ENCODE measurements at regions not wholly inside any gene's neighbourhood (a gene's known extent, or its start where the extent isn't known, plus 50 kb on each side); places are given as distances from the start of the nearest gene placed in this dataset.

DNA sequence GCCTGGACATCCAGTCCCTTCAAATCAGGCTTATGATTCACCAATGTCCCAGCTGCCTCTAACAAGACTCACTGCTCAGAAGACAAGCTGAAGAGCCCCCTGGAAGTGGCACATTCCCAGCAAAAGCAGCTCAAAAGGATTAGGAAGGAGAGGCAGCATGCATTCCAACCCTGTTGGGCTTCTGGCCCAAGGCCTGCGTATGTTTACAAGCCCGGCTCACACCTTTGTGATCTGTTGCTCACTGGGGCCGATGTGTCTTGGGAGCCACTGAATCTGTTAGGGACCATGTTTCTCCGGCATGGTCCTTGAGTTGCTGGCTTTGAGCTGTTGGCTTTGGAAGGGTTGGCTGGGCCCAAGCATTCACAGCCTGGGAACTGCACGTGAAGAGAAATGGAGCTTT is 81.2 kb upstream of the C1orf174 start:
- no peak for TF ChIP-seq EZH2phosphoT487 (IDR thresholded peaks at IDR 0.05; ENCODE audit: borderline replicate concordance, low read length)
- TF ChIP-seq, protein P1, sequence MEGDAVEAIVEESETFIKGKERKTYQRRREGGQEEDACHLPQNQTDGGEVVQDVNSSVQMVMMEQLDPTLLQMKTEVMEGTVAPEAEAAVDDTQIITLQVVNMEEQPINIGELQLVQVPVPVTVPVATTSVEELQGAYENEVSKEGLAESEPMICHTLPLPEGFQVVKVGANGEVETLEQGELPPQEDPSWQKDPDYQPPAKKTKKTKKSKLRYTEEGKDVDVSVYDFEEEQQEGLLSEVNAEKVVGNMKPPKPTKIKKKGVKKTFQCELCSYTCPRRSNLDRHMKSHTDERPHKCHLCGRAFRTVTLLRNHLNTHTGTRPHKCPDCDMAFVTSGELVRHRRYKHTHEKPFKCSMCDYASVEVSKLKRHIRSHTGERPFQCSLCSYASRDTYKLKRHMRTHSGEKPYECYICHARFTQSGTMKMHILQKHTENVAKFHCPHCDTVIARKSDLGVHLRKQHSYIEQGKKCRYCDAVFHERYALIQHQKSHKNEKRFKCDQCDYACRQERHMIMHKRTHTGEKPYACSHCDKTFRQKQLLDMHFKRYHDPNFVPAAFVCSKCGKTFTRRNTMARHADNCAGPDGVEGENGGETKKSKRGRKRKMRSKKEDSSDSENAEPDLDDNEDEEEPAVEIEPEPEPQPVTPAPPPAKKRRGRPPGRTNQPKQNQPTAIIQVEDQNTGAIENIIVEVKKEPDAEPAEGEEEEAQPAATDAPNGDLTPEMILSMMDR (IDR thresholded peaks at IDR 0.05; ENCODE audit: low read depth, low read length, poor library complexity, severe bottlenecking) = no peak

Measured in DOHH2 (cell line).